T-cell (primary cell): ENCODE measurements at regions not wholly inside any gene's neighbourhood (a gene's known extent, or its start where the extent isn't known, plus 50 kb on each side); places are given as distances from the start of the nearest gene placed in this dataset.

ENCODE experiments used
- ATAC-seq, 4 experiments: fragments of 200-7000 bp in 3 of 4; fragments of 150-1000 bp in 1 of 4; cut with Tn5 transposase; replicated peaks in 1 of 4; 1 replicate in 3 of 4; 2 replicates in 1 of 4; pipeline ENCODE4 v1.10.0; 2021; ENCODE audit warnings: moderate library complexity in 3 of 4, mild to moderate bottlenecking in 2 of 4, moderate number of reproducible peaks in 1 of 4
- CTCF ChIA-PET, 2 donors: fragments of 300-600 bp; sonication (Branson Sonifier 250); formaldehyde crosslinking; loops; one replicate each; lab custom pipeline; 2022; ENCODE audit warnings: antibody characterized with exemption in 2 of 2; lab: Charles Lee
- POLR2A ChIA-PET, 2 donors: fragments of 300-600 bp; sonication (Branson Sonifier 250); formaldehyde crosslinking; loops; one replicate each; lab custom pipeline; 2022; ENCODE audit warnings: antibody characterized with exemption in 2 of 2; lab: Charles Lee
- DNase-seq, 35 experiments: peaks; one replicate each; pipeline versions ENCODE4 v3.0.0 to v3.0.0-alpha.2; 2013 to 2023
- H3K27ac ChIP-seq: one replicate; pipeline ENCODE4 v1.5.1; 2013; ENCODE audit warnings: low read length
- H3K27me3 ChIP-seq, 2 experiments: replicated peaks in 1 of 2; 1 replicate in 1 of 2; 2 replicates in 1 of 2; pipeline versions ENCODE4 v1.6.1 to v1.7.0; 2013; ENCODE audit warnings: low read length in 1 of 2, mixed read lengths in 1 of 2; ENCODE audit not compliant: control insufficient read depth in 2 of 2, insufficient read depth in 2 of 2; ENCODE audit errors: extremely low read depth in 1 of 2
- H3K36me3 ChIP-seq, 2 donors: 1 replicate in 1 of 2; 2 replicates in 1 of 2; pipeline versions ENCODE4 v1.6.1 to v1.7.0; 2013; ENCODE audit warnings: low read length in 1 of 2; ENCODE audit not compliant: control insufficient read depth in 2 of 2, insufficient read depth in 1 of 2; ENCODE audit errors: extremely low read depth in 1 of 2
- H3K4me1 ChIP-seq, 2 experiments: 1 replicate in 1 of 2; 2 replicates in 1 of 2; pipeline versions ENCODE4 v1.6.1 to v1.7.0; 2013; ENCODE audit warnings: low read length in 2 of 2, mixed read lengths in 1 of 2; ENCODE audit not compliant: insufficient read depth in 2 of 2, control insufficient read depth in 1 of 2; ENCODE audit errors: extremely low read depth in 1 of 2
- H3K4me3 ChIP-seq, 2 donors: 1 replicate in 1 of 2; 2 replicates in 1 of 2; pipeline versions ENCODE4 v1.5.1 to v1.7.0; 2013; ENCODE audit warnings: mild to moderate bottlenecking in 2 of 2, low read length in 1 of 2, moderate library complexity in 1 of 2; ENCODE audit not compliant: control insufficient read depth in 1 of 2; ENCODE audit errors: extremely low read depth in 1 of 2
- H3K9me3 ChIP-seq: 2 replicates; pipeline ENCODE4 v1.7.0; 2013
- H3K27ac Mint-ChIP-seq, 2 donors: one replicate each; pipeline ENCODE4 v1.8.0; 2020 to 2021; ENCODE audit warnings: mild to moderate bottlenecking in 2 of 2, mixed read lengths in 2 of 2
- H3K27me3 Mint-ChIP-seq, 2 donors: one replicate each; pipeline ENCODE4 v1.8.0; 2021 to 2022; ENCODE audit warnings: mixed read lengths in 2 of 2
- H3K36me3 Mint-ChIP-seq: one replicate; pipeline ENCODE4 v1.8.0; 2021; ENCODE audit warnings: mixed read lengths
- H3K4me1 Mint-ChIP-seq, 3 donors: one replicate each; pipeline ENCODE4 v1.8.0; 2020 to 2022; ENCODE audit warnings: mixed read lengths in 3 of 3, mild to moderate bottlenecking in 1 of 3
- H3K4me3 Mint-ChIP-seq, 3 donors: one replicate each; pipeline ENCODE4 v1.8.0; 2020 to 2022; ENCODE audit warnings: mild to moderate bottlenecking in 3 of 3, mixed read lengths in 3 of 3, moderate library complexity in 3 of 3
- H3K9me3 Mint-ChIP-seq, 3 donors: one replicate each; pipeline ENCODE4 v1.8.0; 2020 to 2022; ENCODE audit warnings: mixed read lengths in 3 of 3
- WGBS: methylation state at CpG from one replicate; pipeline ENCODE4 v1.1.5; 2013; ENCODE audit warnings: missing lambda C conversion rate; ENCODE audit not compliant: insufficient coverage; 5-methylcytosine and 5-hydroxymethylcytosine counted together

- no peak overlapping the region for H3K27ac ChIP-seq
- peaks cover 0 to 13% of the 10 kb centered on the region in 2 donors for H3K27me3 Mint-ChIP-seq
- CTCF ChIA-PET = no interaction called here
- no peaks in the 10 kb centered on the region for H3K36me3 Mint-ChIP-seq
- POLR2A ChIA-PET = no interaction called here
- no peaks in the 10 kb centered on the region for H3K4me1 ChIP-seq
- H3K27ac Mint-ChIP-seq = no peak overlapping the region
- ATAC-seq (no peak), DNase-seq (no peak)
- H3K4me3 ChIP-seq = no peak overlapping the region
- peaks cover 0 to 38% of the 10 kb centered on the region in 2 experiments for H3K27me3 ChIP-seq
- H3K36me3 ChIP-seq = no peaks in the 10 kb centered on the region
- H3K9me3 ChIP-seq = no peaks in the 10 kb centered on the region
- H3K4me3 Mint-ChIP-seq = no peak overlapping the region
- WGBS = 85% methylated on average over 3 of the region's 6 CpGs
- no peaks in the 10 kb centered on the region for H3K9me3 Mint-ChIP-seq
- no peaks in the 10 kb centered on the region for H3K4me1 Mint-ChIP-seq
Observed at GRCh38 chr5:2166979-2167377, 284.3 kb upstream of the IRX4 start.

DNA sequence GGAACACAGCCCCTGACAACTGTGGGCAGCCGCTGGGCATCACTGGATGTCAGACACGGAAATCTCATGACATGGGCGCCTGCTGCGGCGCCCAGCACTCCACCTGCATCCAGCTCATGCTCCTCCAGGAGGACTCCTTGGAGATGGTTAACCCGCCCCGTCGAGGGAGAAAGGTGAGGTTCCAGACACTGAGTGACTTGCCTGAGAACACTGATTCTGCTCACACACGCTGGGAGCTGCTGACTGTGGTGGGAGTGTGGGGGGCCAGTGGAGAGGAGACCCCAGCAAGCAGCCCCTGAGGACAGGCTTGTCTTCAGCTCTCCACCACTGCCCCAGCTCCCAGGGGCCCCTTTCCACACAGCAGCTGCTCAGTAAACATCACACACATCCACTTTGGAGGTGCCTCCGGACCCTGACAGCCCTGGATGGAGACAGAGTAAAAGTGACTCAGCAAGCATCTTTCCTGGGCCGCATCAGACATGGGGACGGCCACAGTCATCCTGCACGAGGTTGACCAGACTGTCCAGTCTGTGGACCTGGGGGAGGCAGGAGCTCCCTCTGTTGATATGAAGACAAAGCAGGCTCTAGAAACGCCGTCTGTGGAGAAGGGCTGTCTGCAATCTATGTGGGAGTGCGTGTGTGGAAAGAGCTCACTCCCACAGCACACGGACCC lies 283.7 kb upstream of the IRX4 start:
- H3K27ac Mint-ChIP-seq = no peak overlapping the region
- POLR2A ChIA-PET = no interaction called here
- Histone ChIP-seq H3K27me3 (peaks cover 0 to 38% of the 10 kb centered on the region in 2 experiments), H3K27ac (no peak overlapping the region), H3K4me3 (no peak overlapping the region), H3K9me3 (no peaks in the 10 kb centered on the region), H3K36me3 (no peaks in the 10 kb centered on the region), H3K4me1 (no peaks in the 10 kb centered on the region)
- CTCF ChIA-PET = interaction anchor here in 1 of 2 donors (0.6 kb wide), 1 partner anchor 261 kb away, joined by 4 read pairs; no protein-coding TSS in a partner anchor
- no peaks in the 10 kb centered on the region for H3K9me3 Mint-ChIP-seq
- no peaks in the 10 kb centered on the region for H3K4me1 Mint-ChIP-seq
- WGBS = 89% methylated on average over 10 of the region's 17 CpGs
- no peak overlapping the region for H3K4me3 Mint-ChIP-seq
- DNase-seq (no peak), ATAC-seq (no peak)
- peaks cover 0 to 13% of the 10 kb centered on the region in 2 donors for H3K27me3 Mint-ChIP-seq
- no peaks in the 10 kb centered on the region for H3K36me3 Mint-ChIP-seq

DNA sequence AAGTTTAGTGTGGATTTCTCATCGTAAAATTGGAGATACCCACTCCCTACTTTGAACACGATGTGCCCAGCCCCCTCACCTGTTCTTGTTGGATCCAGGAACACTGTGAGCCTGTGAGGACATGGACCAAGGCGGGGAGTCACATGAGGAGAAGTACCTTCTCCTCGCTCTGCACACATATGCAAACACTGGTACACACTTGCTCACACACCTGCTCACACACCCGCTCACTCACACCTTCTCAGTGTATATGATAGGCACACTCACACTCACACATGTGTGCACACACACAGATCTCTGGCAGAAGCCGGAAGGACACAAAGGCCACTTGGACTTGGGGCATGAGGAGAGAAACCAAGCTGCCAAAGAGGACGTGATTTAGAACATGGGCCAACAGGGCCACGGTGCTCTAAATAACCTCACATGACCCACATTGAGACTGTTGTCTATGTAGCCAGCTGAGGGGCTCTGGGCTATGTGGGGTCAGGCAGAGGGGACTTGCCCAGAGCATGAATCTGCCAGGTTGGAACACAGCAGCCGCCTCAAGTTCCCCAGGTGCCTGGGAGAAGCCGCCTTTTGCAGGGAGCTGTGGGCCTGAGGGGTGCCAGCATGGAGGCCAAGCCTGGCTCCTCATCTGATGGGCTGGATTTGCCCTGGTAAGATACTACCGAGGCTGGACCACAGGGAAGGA lies 283.0 kb upstream of the IRX4 start:
- H3K36me3 ChIP-seq = no peaks in the 10 kb centered on the region
- no peaks in the 10 kb centered on the region for H3K9me3 Mint-ChIP-seq
- H3K4me1 ChIP-seq = no peaks in the 10 kb centered on the region
- no peak overlapping the region for H3K4me3 Mint-ChIP-seq
- WGBS = 65% methylated on average over 8 of the region's 11 CpGs
- peaks cover 0 to 13% of the 10 kb centered on the region in 2 donors for H3K27me3 Mint-ChIP-seq
- H3K27ac Mint-ChIP-seq = no peak overlapping the region
- H3K4me1 Mint-ChIP-seq = no peaks in the 10 kb centered on the region
- ChIA-PET CTCF (no interaction called here), POLR2A (no interaction called here)
- no peaks in the 10 kb centered on the region for H3K36me3 Mint-ChIP-seq
- H3K4me3 ChIP-seq = no peak overlapping the region
- H3K9me3 ChIP-seq = no peaks in the 10 kb centered on the region
- no peak overlapping the region for H3K27ac ChIP-seq
- no peak for ATAC-seq
- peaks cover 0 to 38% of the 10 kb centered on the region in 2 experiments for H3K27me3 ChIP-seq
- no peak for DNase-seq

DNA sequence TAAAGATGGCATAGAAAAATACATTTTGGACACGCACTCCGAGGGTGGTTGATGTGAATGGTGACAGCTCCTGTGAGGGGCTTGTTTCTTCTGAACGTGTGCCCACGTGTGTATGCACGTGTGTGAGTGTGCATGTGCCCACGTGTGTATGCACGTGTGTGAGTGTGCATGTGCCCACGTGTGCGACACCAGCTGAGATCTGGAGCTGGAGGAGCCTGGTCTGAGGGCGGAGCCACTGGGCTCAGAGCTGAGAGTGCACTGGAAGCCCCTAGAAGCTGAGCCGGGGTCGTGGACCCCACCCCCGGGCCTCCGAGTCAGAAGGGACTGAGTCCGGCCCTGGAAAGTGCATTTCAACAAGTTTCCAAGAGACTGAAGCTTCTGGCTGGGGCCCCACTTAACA lies 282.5 kb upstream of the IRX4 start:
- Histone ChIP-seq H3K9me3 (no peaks in the 10 kb centered on the region), H3K27ac (no peak overlapping the region), H3K36me3 (no peaks in the 10 kb centered on the region), H3K4me3 (no peak overlapping the region), H3K27me3 (peaks cover 0 to 38% of the 10 kb centered on the region in 2 experiments), H3K4me1 (no peaks in the 10 kb centered on the region)
- no peak for ATAC-seq
- POLR2A ChIA-PET = no interaction called here
- no peak overlapping the region for H3K27ac Mint-ChIP-seq
- WGBS = 69% methylated on average over 14 of the region's 15 CpGs
- no peaks in the 10 kb centered on the region for H3K36me3 Mint-ChIP-seq
- no peak for DNase-seq
- H3K9me3 Mint-ChIP-seq = no peaks in the 10 kb centered on the region
- CTCF ChIA-PET = no interaction called here
- no peak overlapping the region for H3K4me3 Mint-ChIP-seq
- H3K4me1 Mint-ChIP-seq = no peaks in the 10 kb centered on the region
- peaks cover 0 to 10% of the 10 kb centered on the region in 2 donors for H3K27me3 Mint-ChIP-seq

DNA sequence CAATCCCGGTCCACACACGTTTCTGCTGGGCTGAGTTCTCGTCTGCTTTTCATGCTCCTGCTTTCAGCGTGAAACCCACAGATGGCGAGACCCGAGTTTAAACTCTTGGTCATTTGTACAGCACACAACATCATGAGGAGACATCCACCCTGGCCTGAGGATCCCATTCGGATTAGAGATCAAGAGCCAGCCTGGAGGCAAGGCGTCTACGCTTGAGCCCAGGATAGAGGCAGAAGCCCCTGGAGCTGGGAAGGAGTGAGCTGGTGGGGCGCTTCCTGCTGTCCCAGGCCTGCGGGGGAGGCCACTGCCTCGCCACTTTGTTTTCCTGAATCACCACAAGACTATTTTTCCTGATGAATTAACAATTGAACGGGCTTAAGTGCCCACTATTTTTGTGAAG lies 281.9 kb upstream of the IRX4 start:
- no peak overlapping the region for H3K27ac Mint-ChIP-seq

GRCh38 chr5:2163940-2164490 lies 281.3 kb upstream of the IRX4 start:
- no peak for DNase-seq
- H3K4me3 ChIP-seq = no peak overlapping the region
- H3K4me1 Mint-ChIP-seq = no peaks in the 10 kb centered on the region
- H3K27me3 Mint-ChIP-seq = peaks cover 0 to 10% of the 10 kb centered on the region in 2 donors
- no peak overlapping the region for H3K27ac Mint-ChIP-seq
- 73% methylated on average over 15 of the region's 16 CpGs for WGBS
- CTCF ChIA-PET = no interaction called here
- H3K9me3 Mint-ChIP-seq = no peaks in the 10 kb centered on the region
- H3K36me3 ChIP-seq = no peaks in the 10 kb centered on the region
- H3K4me1 ChIP-seq = no peaks in the 10 kb centered on the region
- no peak for ATAC-seq
- no peak overlapping the region for H3K27ac ChIP-seq
- POLR2A ChIA-PET = no interaction called here
- no peaks in the 10 kb centered on the region for H3K9me3 ChIP-seq
- no peak overlapping the region for H3K4me3 Mint-ChIP-seq
- H3K27me3 ChIP-seq = peaks cover 0 to 41% of the 10 kb centered on the region in 2 experiments
- H3K36me3 Mint-ChIP-seq = no peaks in the 10 kb centered on the region

More for the DNA sequence above, 281.9 kb upstream of the IRX4 start:
- H3K27me3 Mint-ChIP-seq = peaks cover 0 to 10% of the 10 kb centered on the region in 2 donors
- DNase-seq (no peak), ATAC-seq (no peak)
- no peak overlapping the region for H3K4me3 ChIP-seq
- no peak overlapping the region for H3K4me3 Mint-ChIP-seq
- no peaks in the 10 kb centered on the region for H3K36me3 ChIP-seq
- no peaks in the 10 kb centered on the region for H3K9me3 Mint-ChIP-seq
- 66% methylated on average over 6 of the region's 13 CpGs for WGBS
- no peaks in the 10 kb centered on the region for H3K4me1 Mint-ChIP-seq
- peaks cover 0 to 41% of the 10 kb centered on the region in 2 experiments for H3K27me3 ChIP-seq
- ChIA-PET CTCF (no interaction called here), POLR2A (no interaction called here)
- no peak overlapping the region for H3K27ac ChIP-seq
- H3K36me3 Mint-ChIP-seq = no peaks in the 10 kb centered on the region
- H3K9me3 ChIP-seq = no peaks in the 10 kb centered on the region
- no peaks in the 10 kb centered on the region for H3K4me1 ChIP-seq
